SK-N-SH (cell line): ENCODE measurements at regions not wholly inside any gene's neighbourhood (a gene's known extent, or its start where the extent isn't known, plus 50 kb on each side); places are given as distances from the start of the nearest gene placed in this dataset.

Source experiments
- CTCF ChIP-seq: fragments of 200-600 bp; sonication (generic); IDR thresholded peaks from 2 replicates; pipeline ENCODE4 v1.6.1; 2017; ENCODE audit warnings: antibody characterized with exemption, mild to moderate bottlenecking, moderate library complexity
- EP300 ChIP-seq, 2 experiments: IDR thresholded peaks; 2 replicates each; pipeline versions ENCODE4 v1.4.0 to v1.6.1; 2012; ENCODE audit warnings: borderline replicate concordance in 1 of 2, low read depth in 1 of 2, low read length in 1 of 2
- EZH2phosphoT487 ChIP-seq: fragments of 200-600 bp; sonication (generic); IDR thresholded peaks from 2 replicates; pipeline ENCODE4 v1.6.1; 2017; ENCODE audit warnings: low read depth, mixed run types, mild to moderate bottlenecking, antibody characterized with exemption, moderate library complexity, borderline replicate concordance
- IRF3 ChIP-seq: fragments of 150-350 bp; IDR thresholded peaks from 2 replicates; pipeline ENCODE4 v1.6.1; 2016; ENCODE audit warnings: mild to moderate bottlenecking, low read depth, low read length
- MAX ChIP-seq: IDR thresholded peaks from 2 replicates; pipeline ENCODE4 v1.4.0; 2012; ENCODE audit warnings: low read depth
- MXI1 ChIP-seq: IDR thresholded peaks from 2 replicates; pipeline ENCODE4 v1.6.1; 2012; ENCODE audit warnings: mild to moderate bottlenecking, low read depth, low read length, improper control_type of control experiment
- POLR2AphosphoS5 ChIP-seq: IDR thresholded peaks from 2 replicates; pipeline ENCODE4 v1.6.1; 2012; ENCODE audit warnings: low read depth, low read length
- RAD21 ChIP-seq: IDR thresholded peaks from 2 replicates; pipeline ENCODE4 v1.6.1; 2012; ENCODE audit warnings: mild to moderate bottlenecking, low read length
- SIN3A ChIP-seq: IDR thresholded peaks from 2 replicates; pipeline ENCODE4 v1.6.1; 2012; ENCODE audit warnings: low read depth, mild to moderate bottlenecking, low read length, moderate library complexity, borderline replicate concordance
- TAF1 ChIP-seq: IDR thresholded peaks from 2 replicates; pipeline ENCODE4 v1.6.1; 2012; ENCODE audit warnings: low read depth, mild to moderate bottlenecking, low read length, moderate library complexity, borderline replicate concordance
- ZBTB33 ChIP-seq: IDR thresholded peaks from 2 replicates; pipeline ENCODE4 v1.4.0; 2012; ENCODE audit warnings: low read depth, borderline replicate concordance

GRCh38 chr9:105854783-105855724, 160.7 kb downstream of the TMEM38B start:
- no peak for TF ChIP-seq CTCF
- no peak for TF ChIP-seq POLR2AphosphoS5
- TF ChIP-seq TAF1: no peak
- TF ChIP-seq ZBTB33: no peak
- no peak for TF ChIP-seq RAD21
- TF ChIP-seq MAX: no peak
- no peak for TF ChIP-seq EZH2phosphoT487
- no peak for TF ChIP-seq MXI1
- no peak for TF ChIP-seq EP300 (IDR thresholded peaks at IDR 0.05; ENCODE audit: borderline replicate concordance in 1 of 2, low read depth in 1 of 2, low read length in 1 of 2)
- TF ChIP-seq SIN3A: no peak
- TF ChIP-seq IRF3: no peak
